ENCODE measurements at regions not wholly inside any gene's neighbourhood (a gene's known extent, or its start where the extent isn't known, plus 50 kb on each side); places are given as distances from the start of the nearest gene placed in this dataset.

- no peak overlapping the region for H3K4me2 ChIP-seq (ENCODE audit: low read depth, low read length)
- H3K27me3 ChIP-seq (ENCODE audit: control insufficient read depth in 1 of 2, insufficient read depth in 2 of 2, low read length in 2 of 2), result no peaks in the 10 kb centered on the region
- BruUV-seq (replicated peaks), result no TSS peak
- H3K4me1 ChIP-seq (ENCODE audit: insufficient read depth, low read length), result no peaks in the 10 kb centered on the region
- H4K20me1 ChIP-seq (ENCODE audit: insufficient read depth, low read length), result no peaks in the 10 kb centered on the region
- CTCF ChIA-PET (ENCODE audit: low intra/inter-chr PET ratio, low total read pairs), result no interaction called here
- intact Hi-C loops (cut with micrococcal nuclease; ENCODE audit: unreplicated experiment) (no loop called here), in situ Hi-C loops (cut with HindIII; ENCODE audit: extremely low pct_ligation_motif_present, low pct_unique_long_range_greater_than_20kb) (no loop called here)
- no peaks in the 10 kb centered on the region for H3K36me3 ChIP-seq (replicated peaks in 1 of 2; ENCODE audit: control insufficient read depth in 1 of 2, insufficient read depth in 2 of 2, low read length in 2 of 2)
- no peak overlapping the region for H3K4me3 ChIP-seq (replicated peaks in 1 of 3; ENCODE audit: insufficient read depth in 1 of 3, low read depth in 2 of 3, low read length in 3 of 3)
- no peak for FAIRE-seq
- POLR2A ChIA-PET, result no interaction called here
- TF ChIP-seq ZFP41 (CRISPR knock-in tag; IDR thresholded peaks at IDR 0.05; ENCODE audit: borderline replicate concordance) (no peak), GZF1 (CRISPR knock-in tag; IDR thresholded peaks at IDR 0.05) (no peak), MAFG (CRISPR knock-in tag; IDR thresholded peaks at IDR 0.05) (no peak), ISL2 (CRISPR knock-in tag; IDR thresholded peaks at IDR 0.05) (no peak), ZNF274 (CRISPR knock-in tag; IDR thresholded peaks at IDR 0.05) (no peak), DNMT1 (CRISPR knock-in tag; IDR thresholded peaks at IDR 0.05) (no peak), BRD4 (CRISPR knock-in tag; IDR thresholded peaks at IDR 0.05) (no peak), HBP1 (CRISPR knock-in tag; IDR thresholded peaks at IDR 0.05; ENCODE audit: low read depth) (no peak)
- no peaks in the 10 kb centered on the region for H3K9me3 ChIP-seq (ENCODE audit: low read length)
- no peak for DNase-seq (ENCODE audit: low spot score)
- no peaks in the 10 kb centered on the region for H3K79me2 ChIP-seq (ENCODE audit: insufficient read depth, low read length)
- ATAC-seq, result no peak
- no peak overlapping the region for H2AFZ ChIP-seq (ENCODE audit: low read length)
- H3K27ac ChIP-seq (ENCODE audit: extremely low read length, insufficient read depth, low read length), result no peak overlapping the region
- H3K9ac ChIP-seq (ENCODE audit: insufficient read depth, low read depth, low read length), result no peak overlapping the region
Observed at GRCh38 chr14:87076922-87077321, 916.1 kb downstream of the GALC start.

DNA sequence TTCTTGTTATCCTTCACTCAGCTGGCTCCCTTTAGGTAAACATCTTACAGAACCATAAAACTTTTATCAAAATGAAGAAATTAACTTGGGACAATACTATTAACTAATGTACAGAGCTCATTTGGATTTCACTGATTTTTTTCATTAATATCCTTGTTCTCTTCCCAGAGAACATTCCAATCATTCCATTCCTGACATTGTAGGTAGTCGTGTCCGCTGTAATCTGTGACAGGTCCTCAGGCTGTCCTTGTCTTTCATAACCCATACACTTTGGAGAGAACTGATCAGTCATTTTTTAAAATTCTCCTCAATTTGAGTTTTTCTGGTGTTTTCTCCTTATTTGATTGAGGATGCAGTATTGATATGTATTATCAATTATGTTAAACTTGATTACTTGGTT lies 916.8 kb downstream of the GALC start:
- no peaks in the 10 kb centered on the region for H3K27me3 ChIP-seq (ENCODE audit: control insufficient read depth in 1 of 2, insufficient read depth in 2 of 2, low read length in 2 of 2)
- in situ Hi-C loops (cut with HindIII; ENCODE audit: extremely low pct_ligation_motif_present, low pct_unique_long_range_greater_than_20kb), result no loop called here
- H3K9me3 ChIP-seq (ENCODE audit: low read length), result no peaks in the 10 kb centered on the region
- no TSS peak for BruUV-seq (replicated peaks)
- no peak overlapping the region for H3K4me2 ChIP-seq (ENCODE audit: low read depth, low read length)
- intact Hi-C loops (cut with micrococcal nuclease; ENCODE audit: unreplicated experiment), result no loop called here
- H4K20me1 ChIP-seq (ENCODE audit: insufficient read depth, low read length), result no peaks in the 10 kb centered on the region
- DNase-seq (ENCODE audit: low spot score) (no peak), FAIRE-seq (no peak), ATAC-seq (no peak)
- ChIA-PET POLR2A (no interaction called here), CTCF (ENCODE audit: low intra/inter-chr PET ratio, low total read pairs) (no interaction called here)
- TF ChIP-seq, protein P1, sequence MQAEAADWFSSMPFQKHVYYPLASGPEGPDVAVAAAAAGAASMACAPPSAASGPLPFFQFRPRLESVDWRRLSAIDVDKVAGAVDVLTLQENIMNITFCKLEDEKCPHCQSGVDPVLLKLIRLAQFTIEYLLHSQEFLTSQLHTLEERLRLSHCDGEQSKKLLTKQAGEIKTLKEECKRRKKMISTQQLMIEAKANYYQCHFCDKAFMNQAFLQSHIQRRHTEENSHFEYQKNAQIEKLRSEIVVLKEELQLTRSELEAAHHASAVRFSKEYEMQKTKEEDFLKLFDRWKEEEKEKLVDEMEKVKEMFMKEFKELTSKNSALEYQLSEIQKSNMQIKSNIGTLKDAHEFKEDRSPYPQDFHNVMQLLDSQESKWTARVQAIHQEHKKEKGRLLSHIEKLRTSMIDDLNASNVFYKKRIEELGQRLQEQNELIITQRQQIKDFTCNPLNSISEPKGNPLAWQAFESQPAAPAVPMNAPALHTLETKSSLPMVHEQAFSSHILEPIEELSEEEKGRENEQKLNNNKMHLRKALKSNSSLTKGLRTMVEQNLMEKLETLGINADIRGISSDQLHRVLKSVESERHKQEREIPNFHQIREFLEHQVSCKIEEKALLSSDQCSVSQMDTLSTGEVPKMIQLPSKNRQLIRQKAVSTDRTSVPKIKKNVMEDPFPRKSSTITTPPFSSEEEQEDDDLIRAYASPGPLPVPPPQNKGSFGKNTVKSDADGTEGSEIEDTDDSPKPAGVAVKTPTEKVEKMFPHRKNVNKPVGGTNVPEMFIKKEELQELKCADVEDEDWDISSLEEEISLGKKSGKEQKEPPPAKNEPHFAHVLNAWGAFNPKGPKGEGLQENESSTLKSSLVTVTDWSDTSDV (CRISPR knock-in tag; IDR thresholded peaks at IDR 0.05), result no peak
- TF ChIP-seq ZNF619 (CRISPR knock-in tag; IDR thresholded peaks at IDR 0.05), result no peak
- no peak for TF ChIP-seq ZNF432 (CRISPR knock-in tag; IDR thresholded peaks at IDR 0.05; ENCODE audit: borderline replicate concordance)
- no peaks in the 10 kb centered on the region for H3K79me2 ChIP-seq (ENCODE audit: insufficient read depth, low read length)
- H2AFZ ChIP-seq (ENCODE audit: low read length), result no peak overlapping the region
- H3K36me3 ChIP-seq (replicated peaks in 1 of 2; ENCODE audit: control insufficient read depth in 1 of 2, insufficient read depth in 2 of 2, low read length in 2 of 2), result no peaks in the 10 kb centered on the region
- no peaks in the 10 kb centered on the region for H3K4me1 ChIP-seq (ENCODE audit: insufficient read depth, low read length)
- no peak overlapping the region for H3K27ac ChIP-seq (ENCODE audit: extremely low read length, insufficient read depth, low read length)
- H3K4me3 ChIP-seq (replicated peaks in 1 of 3; ENCODE audit: insufficient read depth in 1 of 3, low read depth in 2 of 3, low read length in 3 of 3), result no peak overlapping the region
- WGBS (ENCODE audit: low lambda C conversion rate), result 2% methylated on average over 2 of the region's 2 CpGs
- no peak overlapping the region for H3K9ac ChIP-seq (ENCODE audit: insufficient read depth, low read depth, low read length)
